OCI-LY7 (cell line): ENCODE measurements at regions not wholly inside any gene's neighbourhood (a gene's known extent, or its start where the extent isn't known, plus 50 kb on each side); places are given as distances from the start of the nearest gene placed in this dataset.

ENCODE experiments used
- CTCF ChIP-seq: fragments of 200-600 bp; sonication (generic); conservative IDR thresholded peaks from 2 replicates; pipeline ENCODE4 v1.5.1; 2014; ENCODE audit warnings: mild to moderate bottlenecking, antibody characterized with exemption, low read length, moderate library complexity, mixed read lengths
- EZH2phosphoT487 ChIP-seq: fragments of 200-600 bp; sonication (generic); IDR thresholded peaks from 2 replicates; pipeline ENCODE4 v1.6.1; 2018; ENCODE audit warnings: low read depth, borderline replicate concordance, mild to moderate bottlenecking, mixed run types, antibody characterized with exemption, low read length, moderate library complexity, mixed read lengths

DNA sequence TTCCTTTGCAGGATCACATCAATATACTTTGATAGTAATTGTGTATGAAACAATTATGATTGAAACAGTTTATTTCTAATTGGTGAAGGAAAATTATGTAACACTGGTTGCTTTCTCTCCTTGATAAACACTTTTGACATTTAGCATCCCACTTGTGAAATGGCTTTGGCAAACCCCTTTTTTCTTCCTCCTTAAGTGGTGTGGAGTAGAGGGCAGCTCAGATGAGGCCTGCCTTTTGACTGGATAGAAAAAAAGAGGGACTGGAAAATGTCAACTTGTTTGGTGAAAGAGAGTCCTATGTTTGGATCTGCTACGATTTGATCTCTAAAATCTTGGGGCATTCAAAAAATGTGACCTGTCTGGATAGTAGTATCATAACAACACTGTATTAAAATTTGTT lies 318.3 kb downstream of the MEIS1 start:
- TF ChIP-seq CTCF (no peak), EZH2phosphoT487 (no peak)
